Muscle layer of colon (tissue), 2 donors: ENCODE measurements at regions not wholly inside any gene's neighbourhood (a gene's known extent, or its start where the extent isn't known, plus 50 kb on each side); places are given as distances from the start of the nearest gene placed in this dataset.

Experiments
- H3K27ac ChIP-seq: one replicate; pipeline ENCODE4 v1.7.0; 2013; ENCODE audit warnings: low read depth, mild to moderate bottlenecking, low read length, moderate library complexity
- H3K27me3 ChIP-seq, 2 donors: one replicate each; pipeline ENCODE4 v1.7.0; 2013; ENCODE audit warnings: low read length in 2 of 2, mild to moderate bottlenecking in 2 of 2; ENCODE audit not compliant: insufficient read depth in 2 of 2, control insufficient read depth in 1 of 2
- H3K36me3 ChIP-seq: one replicate; pipeline ENCODE4 v1.7.0; 2013; ENCODE audit warnings: mild to moderate bottlenecking, low read length; ENCODE audit not compliant: insufficient read depth
- H3K4me1 ChIP-seq: one replicate; pipeline ENCODE4 v1.7.0; 2013; ENCODE audit warnings: mild to moderate bottlenecking, low read length; ENCODE audit not compliant: insufficient read depth
- H3K4me3 ChIP-seq, 2 donors: one replicate each; pipeline ENCODE4 v1.7.0; 2013; ENCODE audit warnings: low read length in 2 of 2, low read depth in 1 of 2, mild to moderate bottlenecking in 1 of 2, moderate library complexity in 1 of 2
- H3K9ac ChIP-seq: one replicate; pipeline ENCODE4 v1.7.0; 2013; ENCODE audit warnings: low read length
- H3K9me3 ChIP-seq: one replicate; pipeline ENCODE4 v1.7.0; 2013; ENCODE audit warnings: mild to moderate bottlenecking, low read length
- donor health status: abdominal sarcoma.
- donor health status: Adenocarcinoma of cecum.

GRCh38 chr12:93315907-93316622, 61.7 kb upstream of the NUDT4 start:
- Histone ChIP-seq H3K36me3 (no peaks in the 10 kb centered on the region), H3K4me3 (no peak overlapping the region), H3K27ac (no peak overlapping the region), H3K27me3 (no peaks in the 10 kb centered on the region), H3K4me1 (peaks cover 9% of the 10 kb centered on the region), H3K9ac (no peak overlapping the region), H3K9me3 (no peaks in the 10 kb centered on the region)

DNA sequence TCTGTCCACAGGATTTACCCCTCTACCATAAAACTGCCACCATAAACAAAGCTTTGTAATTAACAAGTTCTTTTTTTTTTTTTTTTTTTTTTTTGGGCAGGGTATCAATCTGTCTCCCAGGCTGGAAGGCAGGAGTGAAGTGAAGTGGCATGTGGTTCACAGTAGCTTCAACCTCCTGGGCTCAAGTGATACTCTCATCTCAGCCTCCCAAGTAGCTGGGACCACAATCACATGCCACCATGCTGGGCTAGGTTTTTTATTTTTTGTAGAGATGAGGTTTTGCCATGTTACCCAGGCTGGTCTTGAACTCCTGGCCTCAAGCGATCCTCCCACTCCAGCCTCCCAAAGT, 61.1 kb upstream of the NUDT4 start:
- H3K4me1 ChIP-seq: peaks cover 9% of the 10 kb centered on the region
- H3K9me3 ChIP-seq: no peaks in the 10 kb centered on the region
- H3K27me3 ChIP-seq: no peaks in the 10 kb centered on the region
- H3K4me3 ChIP-seq: no peak overlapping the region
- no peak overlapping the region for H3K9ac ChIP-seq
- no peak overlapping the region for H3K27ac ChIP-seq
- no peaks in the 10 kb centered on the region for H3K36me3 ChIP-seq

GRCh38 chr12:93317227-93317626, 60.5 kb upstream of the NUDT4 start:
- no peak overlapping the region for H3K27ac ChIP-seq

DNA sequence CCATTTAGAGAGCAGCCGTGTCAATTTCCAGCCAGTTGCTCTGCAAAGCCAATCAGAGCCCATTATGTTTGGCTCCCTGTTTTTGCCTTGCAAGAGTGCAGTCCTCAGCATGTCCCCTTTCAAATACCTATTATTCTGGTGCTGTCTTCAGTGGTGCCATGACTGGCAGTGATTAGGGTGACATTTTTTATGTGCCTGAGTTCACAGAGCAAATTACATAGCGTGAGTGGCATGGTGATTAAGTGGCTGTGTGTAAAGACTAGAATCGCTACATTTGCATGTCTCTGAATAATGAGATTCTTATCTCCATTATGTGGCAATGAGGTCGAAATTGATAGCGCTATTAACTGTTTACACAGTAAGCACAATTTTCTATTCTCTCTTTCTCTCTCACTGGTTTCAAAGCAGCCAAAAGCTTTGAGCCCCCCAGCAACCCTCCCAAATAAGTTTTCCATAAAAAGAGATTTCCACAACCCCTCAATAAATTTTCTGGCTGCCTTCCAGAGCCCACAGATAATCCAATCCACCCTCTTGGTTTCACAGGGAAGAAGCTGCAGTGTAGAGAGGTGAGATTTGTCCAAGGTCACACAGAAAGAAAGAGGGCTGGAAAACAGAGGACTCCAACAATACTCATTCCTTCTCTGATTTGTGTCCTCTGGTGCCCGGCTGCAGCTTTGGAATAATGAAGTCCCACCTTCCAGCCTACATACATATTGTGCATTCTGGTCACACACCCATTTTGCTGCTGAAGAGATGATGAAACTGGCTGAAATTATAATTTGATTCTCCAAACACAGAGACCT, 58.8 kb upstream of the NUDT4 start:
- Histone ChIP-seq H3K27ac (no peak overlapping the region), H3K4me3 (no peak overlapping the region), H3K36me3 (no peaks in the 10 kb centered on the region), H3K4me1 (peaks cover 9% of the 10 kb centered on the region), H3K9me3 (no peaks in the 10 kb centered on the region), H3K9ac (no peak overlapping the region), H3K27me3 (no peaks in the 10 kb centered on the region)

More at GRCh38 chr12:93317227-93317626, 60.5 kb upstream of the NUDT4 start:
- no peaks in the 10 kb centered on the region for H3K9me3 ChIP-seq
- no peaks in the 10 kb centered on the region for H3K36me3 ChIP-seq
- H3K9ac ChIP-seq: no peak overlapping the region
- H3K4me3 ChIP-seq: no peak overlapping the region
- no peaks in the 10 kb centered on the region for H3K27me3 ChIP-seq
- H3K4me1 ChIP-seq: peaks cover 9% of the 10 kb centered on the region

DNA sequence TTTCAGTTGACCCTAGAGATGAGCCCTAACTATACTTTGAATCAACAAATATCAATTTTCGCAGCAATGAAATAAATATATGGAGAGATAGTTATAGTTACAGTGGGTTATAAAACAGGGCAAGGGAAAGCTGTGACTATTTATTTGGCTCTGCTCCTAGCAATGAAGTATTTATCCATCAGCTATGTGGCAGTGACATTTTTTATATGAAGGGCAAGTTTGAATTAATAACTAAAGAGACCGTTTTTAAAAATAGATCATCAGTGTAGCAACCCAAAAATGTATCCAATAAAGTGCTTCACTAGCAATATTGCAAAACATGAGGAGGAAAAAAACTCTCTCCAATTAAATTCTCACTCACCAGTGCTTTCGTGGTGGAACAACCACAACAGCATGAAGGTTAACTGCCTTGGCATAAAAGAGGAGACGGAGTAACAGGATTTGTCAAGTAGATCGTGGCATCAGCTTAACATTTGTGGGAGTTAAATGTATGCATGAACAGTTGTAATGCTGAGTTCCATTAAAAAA, 58.1 kb upstream of the NUDT4 start:
- Histone ChIP-seq H3K27ac (no peak overlapping the region), H3K36me3 (no peaks in the 10 kb centered on the region), H3K9me3 (no peaks in the 10 kb centered on the region), H3K4me1 (peaks cover 9% of the 10 kb centered on the region), H3K9ac (no peak overlapping the region), H3K4me3 (no peak overlapping the region), H3K27me3 (no peaks in the 10 kb centered on the region)

GRCh38 chr12:93322784-93323183, 54.9 kb upstream of the NUDT4 start:
- Histone ChIP-seq H3K36me3 (no peaks in the 10 kb centered on the region), H3K27me3 (no peaks in the 10 kb centered on the region), H3K4me1 (peaks cover 9% of the 10 kb centered on the region), H3K9ac (no peak overlapping the region), H3K27ac (no peak overlapping the region), H3K9me3 (no peaks in the 10 kb centered on the region), H3K4me3 (no peak overlapping the region)

DNA sequence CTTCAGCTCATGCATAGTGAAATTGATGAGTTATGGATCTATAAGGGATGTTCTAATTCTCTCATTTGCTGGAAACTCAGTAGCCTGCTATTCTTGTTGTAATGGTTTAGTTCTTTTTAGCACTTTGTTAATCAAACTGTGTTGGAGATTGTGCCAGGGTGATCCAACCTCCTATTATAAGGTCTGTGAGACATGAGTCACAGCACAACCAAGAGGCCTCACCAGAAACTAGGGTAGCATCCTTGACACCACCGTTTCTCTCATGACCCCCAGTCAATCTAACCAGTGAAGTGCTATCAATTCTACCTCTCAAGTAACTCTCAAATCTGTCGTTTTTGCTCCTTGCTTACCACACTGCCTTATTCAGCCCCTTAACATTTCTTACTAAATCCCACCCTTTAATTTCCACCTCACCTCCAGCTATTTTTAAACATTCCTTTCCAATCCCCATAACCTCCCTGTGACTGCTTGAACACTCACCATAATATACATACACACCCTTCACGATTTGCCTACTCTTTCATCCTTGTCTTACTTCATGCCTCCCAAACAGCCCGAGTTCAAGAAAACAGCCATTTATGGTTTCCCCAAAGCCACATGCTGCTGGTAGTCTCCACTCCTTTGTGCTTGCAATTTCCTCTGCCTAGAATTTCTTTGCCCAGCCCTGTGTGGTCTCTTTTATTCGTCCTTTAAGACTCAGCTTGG, 53.9 kb upstream of the NUDT4 start:
- H3K27me3 ChIP-seq: no peaks in the 10 kb centered on the region
- H3K4me1 ChIP-seq: peaks cover 9% of the 10 kb centered on the region
- no peak overlapping the region for H3K9ac ChIP-seq
- H3K36me3 ChIP-seq: no peaks in the 10 kb centered on the region
- no peaks in the 10 kb centered on the region for H3K9me3 ChIP-seq
- H3K27ac ChIP-seq: no peak overlapping the region
- H3K4me3 ChIP-seq: no peak overlapping the region

- Histone ChIP-seq H3K9ac (no peak overlapping the region), H3K9me3 (no peaks in the 10 kb centered on the region), H3K36me3 (no peaks in the 10 kb centered on the region)
Observed at GRCh38 chr12:93325855-93326254, 51.9 kb upstream of the NUDT4 start.

More at GRCh38 chr12:93325855-93326254, 51.9 kb upstream of the NUDT4 start:
- H3K27me3 ChIP-seq: no peaks in the 10 kb centered on the region
- no peak overlapping the region for H3K4me3 ChIP-seq
- H3K4me1 ChIP-seq: no peaks in the 10 kb centered on the region
- H3K27ac ChIP-seq: no peak overlapping the region
